GM12873 (cell line): ENCODE measurements at regions not wholly inside any gene's neighbourhood (a gene's known extent, or its start where the extent isn't known, plus 50 kb on each side); places are given as distances from the start of the nearest gene placed in this dataset.

Experiments
- TF ChIP-seq, protein P1 (sequence below): IDR thresholded peaks from 2 replicates; pipeline ENCODE4 v1.5.1; 2012; ENCODE audit warnings: low read depth, mild to moderate bottlenecking, moderate library complexity, low read length, control low read depth; ENCODE audit not compliant: insufficient read depth; ENCODE audit errors: missing control alignments

DNA sequence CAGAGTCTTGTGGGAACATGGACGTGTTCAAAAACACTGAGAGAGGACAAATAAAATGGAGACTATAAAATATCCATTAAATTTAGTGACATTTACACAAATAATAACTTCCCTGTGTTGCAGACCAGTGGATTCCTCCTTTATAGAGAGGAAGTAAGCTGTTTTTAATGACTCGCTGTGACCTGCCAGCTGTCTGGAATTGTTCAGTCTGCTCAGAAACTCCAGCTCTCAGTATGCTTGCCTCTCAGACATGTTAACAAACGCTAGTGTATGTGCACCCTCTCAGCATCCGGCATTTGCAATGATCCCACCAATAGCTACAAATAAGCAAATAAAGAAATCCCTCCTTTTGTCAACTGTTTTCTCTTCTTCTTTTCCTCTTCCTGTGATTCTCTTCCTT is 158.0 kb upstream of the TCF21 start:
- TF ChIP-seq, protein P1, sequence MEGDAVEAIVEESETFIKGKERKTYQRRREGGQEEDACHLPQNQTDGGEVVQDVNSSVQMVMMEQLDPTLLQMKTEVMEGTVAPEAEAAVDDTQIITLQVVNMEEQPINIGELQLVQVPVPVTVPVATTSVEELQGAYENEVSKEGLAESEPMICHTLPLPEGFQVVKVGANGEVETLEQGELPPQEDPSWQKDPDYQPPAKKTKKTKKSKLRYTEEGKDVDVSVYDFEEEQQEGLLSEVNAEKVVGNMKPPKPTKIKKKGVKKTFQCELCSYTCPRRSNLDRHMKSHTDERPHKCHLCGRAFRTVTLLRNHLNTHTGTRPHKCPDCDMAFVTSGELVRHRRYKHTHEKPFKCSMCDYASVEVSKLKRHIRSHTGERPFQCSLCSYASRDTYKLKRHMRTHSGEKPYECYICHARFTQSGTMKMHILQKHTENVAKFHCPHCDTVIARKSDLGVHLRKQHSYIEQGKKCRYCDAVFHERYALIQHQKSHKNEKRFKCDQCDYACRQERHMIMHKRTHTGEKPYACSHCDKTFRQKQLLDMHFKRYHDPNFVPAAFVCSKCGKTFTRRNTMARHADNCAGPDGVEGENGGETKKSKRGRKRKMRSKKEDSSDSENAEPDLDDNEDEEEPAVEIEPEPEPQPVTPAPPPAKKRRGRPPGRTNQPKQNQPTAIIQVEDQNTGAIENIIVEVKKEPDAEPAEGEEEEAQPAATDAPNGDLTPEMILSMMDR, result no peak

DNA sequence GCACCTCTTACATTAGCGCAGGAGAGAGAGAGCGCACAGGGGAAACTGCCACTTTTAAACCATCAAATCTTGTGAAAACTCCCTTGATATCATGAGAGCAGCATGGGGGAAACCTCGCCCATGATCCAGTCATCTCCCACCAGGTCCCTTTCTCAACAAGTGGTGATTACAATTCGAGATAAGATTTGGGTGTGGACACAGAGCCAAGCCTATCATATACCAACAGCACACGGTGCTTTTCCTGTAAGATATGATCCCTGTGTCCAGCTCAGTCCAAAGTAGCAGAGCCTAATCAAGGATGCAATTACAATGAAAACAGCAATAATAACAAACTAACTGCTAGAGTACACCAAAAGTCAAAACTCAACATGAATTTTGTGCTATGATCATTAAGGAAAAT is 148.7 kb upstream of the TCF21 start:
- TF ChIP-seq, protein P1, result no peak

DNA sequence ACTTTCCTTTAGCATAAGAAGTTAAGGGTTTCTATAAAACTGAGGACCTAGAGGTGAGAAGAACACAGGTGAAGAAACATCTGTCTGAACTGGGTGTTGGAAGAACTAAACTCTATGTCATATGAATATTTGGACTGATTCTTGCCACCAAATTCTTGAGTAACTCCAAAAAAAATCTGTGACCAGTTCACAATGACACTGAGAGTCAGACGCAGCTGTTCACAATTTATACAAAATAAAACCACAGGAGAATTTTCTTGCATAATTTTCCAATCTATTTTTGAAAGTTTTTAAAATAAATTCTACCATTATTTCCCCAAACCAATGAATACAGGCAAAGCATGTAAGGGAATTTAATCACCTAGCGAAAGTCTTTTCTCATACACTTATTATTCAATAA is 148.1 kb upstream of the TCF21 start:
- TF ChIP-seq, protein P1, result no peak

DNA sequence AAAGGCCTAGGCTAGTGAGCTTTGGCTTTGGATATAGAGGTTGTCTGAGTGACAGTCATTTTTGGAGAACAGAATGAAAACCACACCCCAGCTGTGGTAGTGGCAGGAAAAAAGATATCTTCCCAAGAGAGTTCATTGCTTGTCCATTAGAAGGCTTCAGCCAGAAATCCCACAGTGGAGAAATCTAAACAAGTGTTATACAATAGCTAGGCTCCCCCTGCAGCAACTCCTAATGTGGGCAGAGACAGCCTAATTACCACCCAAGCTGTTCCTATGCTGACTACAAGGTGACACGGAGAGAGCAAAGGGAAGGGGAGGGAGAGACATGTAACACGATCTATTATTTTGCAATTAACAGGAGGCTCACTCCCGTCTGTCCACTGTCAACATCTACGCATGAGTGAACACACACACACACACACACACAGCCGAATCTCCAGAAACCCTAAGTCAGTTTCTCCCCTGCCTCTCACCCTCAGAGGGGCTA is 147.5 kb upstream of the TCF21 start:
- TF ChIP-seq, protein P1, result no peak

DNA sequence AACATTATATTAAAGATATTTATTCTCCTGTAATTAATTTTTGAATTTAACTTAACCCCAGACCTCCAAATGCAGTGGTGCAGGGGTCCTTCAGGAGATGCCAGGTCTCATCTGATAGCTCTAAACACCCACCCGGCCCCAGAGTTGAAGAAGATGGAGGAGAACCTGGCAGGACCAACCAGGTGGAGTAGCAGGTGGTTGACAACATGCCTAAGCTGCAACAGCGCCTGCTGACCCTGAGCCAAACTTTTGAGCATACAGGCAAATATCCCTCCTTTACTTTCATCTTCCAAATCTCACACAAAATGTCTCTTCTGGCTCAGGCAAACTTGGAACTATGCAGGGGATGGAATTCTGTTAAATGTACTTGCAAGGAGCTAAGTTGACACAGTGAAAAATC is 145.3 kb upstream of the TCF21 start:
- TF ChIP-seq, protein P1, result no peak

DNA sequence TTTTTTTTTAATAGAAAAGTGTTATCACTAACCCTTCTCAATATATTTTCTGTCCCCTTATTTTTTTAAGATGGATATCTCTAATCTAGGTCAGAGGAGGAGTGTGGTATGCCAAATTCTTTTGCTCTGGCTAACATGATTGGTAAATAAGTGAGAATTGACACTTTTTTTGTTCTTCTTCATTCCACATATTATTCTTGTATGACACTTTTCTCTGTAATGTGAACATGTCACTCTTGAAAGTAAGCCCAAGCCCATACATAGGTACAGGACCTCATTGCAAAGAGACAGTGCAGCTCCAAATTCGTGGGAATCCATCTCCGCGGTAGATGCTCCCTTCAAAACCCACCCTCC is 142.5 kb upstream of the TCF21 start:
- TF ChIP-seq, protein P1, result no peak

DNA sequence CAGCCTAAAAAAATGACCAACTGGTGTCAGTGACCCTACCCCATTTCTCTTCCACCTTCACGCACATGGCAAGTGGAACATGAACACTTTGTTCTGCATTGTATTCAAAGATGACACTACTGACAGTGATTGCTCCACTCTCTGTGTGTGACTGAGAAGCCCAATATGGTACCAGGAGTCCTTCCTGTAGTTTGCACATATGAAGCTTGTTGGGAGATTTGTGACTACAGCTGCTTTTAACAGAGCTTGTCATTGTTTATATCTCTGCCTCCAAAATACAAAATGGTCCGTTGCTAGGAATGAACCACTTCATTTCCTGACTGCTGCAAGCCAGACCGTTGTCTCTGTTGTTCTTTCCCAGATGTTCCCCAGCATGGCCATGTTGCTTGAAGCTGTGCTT is 140.3 kb upstream of the TCF21 start:
- TF ChIP-seq, protein P1, result no peak
